Astrocyte (in vitro differentiated cells and primary cell): ENCODE measurements at regions not wholly inside any gene's neighbourhood (a gene's known extent, or its start where the extent isn't known, plus 50 kb on each side); places are given as distances from the start of the nearest gene placed in this dataset.
A peak's percentile ranks its signal among the peaks of the same experiment; 100 is the strongest.

Source experiments
- DNase-seq: peaks from one replicate; pipeline ENCODE4 v3.0.0-alpha.2; 2010; ENCODE audit warnings: low read depth
- FAIRE-seq: peaks from 2 replicates; lab custom pipeline; 2011; peaks lifted over from hg19 to GRCh38; lab: Jason Lieb, UNC
- H2AFZ ChIP-seq: 2 replicates; pipeline ENCODE4 v1.6.0; 2012; ENCODE audit warnings: low read depth, low read length, inconsistent platforms
- H3K27ac ChIP-seq: 2 replicates; pipeline ENCODE4 v1.5.1; 2011; ENCODE audit warnings: low read depth, low read length, inconsistent platforms
- H3K27me3 ChIP-seq: 2 replicates; pipeline ENCODE4 v1.6.0; 2011; ENCODE audit warnings: low read length, inconsistent platforms; ENCODE audit not compliant: insufficient read depth
- H3K36me3 ChIP-seq: 2 replicates; pipeline ENCODE4 v1.5.1; 2011; ENCODE audit warnings: low read length, inconsistent platforms; ENCODE audit not compliant: insufficient read depth
- H3K4me1 ChIP-seq: 2 replicates; pipeline ENCODE4 v1.5.1; 2011; ENCODE audit warnings: low read length, inconsistent platforms; ENCODE audit not compliant: insufficient read depth
- H3K4me2 ChIP-seq: 2 replicates; pipeline ENCODE4 v1.6.0; 2012; ENCODE audit warnings: low read length, inconsistent platforms
- H3K4me3 ChIP-seq: 2 replicates; pipeline ENCODE4 v1.5.1; 2011; ENCODE audit warnings: low read depth, mild to moderate bottlenecking, low read length, inconsistent platforms; ENCODE audit not compliant: insufficient read depth
- H3K79me2 ChIP-seq: 2 replicates; pipeline ENCODE4 v1.6.0; 2012; ENCODE audit warnings: mild to moderate bottlenecking, low read length, inconsistent platforms; ENCODE audit not compliant: insufficient read depth
- H3K9ac ChIP-seq: 2 replicates; pipeline ENCODE4 v1.6.0; 2012; ENCODE audit warnings: mild to moderate bottlenecking, low read length, inconsistent platforms
- H3K9me3 ChIP-seq: 2 replicates; pipeline ENCODE4 v1.5.1; 2012; ENCODE audit warnings: low read depth, mild to moderate bottlenecking, low read length, inconsistent platforms; ENCODE audit not compliant: insufficient read depth
- H4K20me1 ChIP-seq: 2 replicates; pipeline ENCODE4 v1.6.0; 2012; ENCODE audit warnings: low read length, inconsistent platforms; ENCODE audit not compliant: insufficient read depth
- H3K27ac Mint-ChIP-seq: one replicate; pipeline ENCODE4 v1.8.0; 2021; ENCODE audit warnings: mild to moderate bottlenecking, mixed read lengths; ENCODE audit not compliant: unreplicated experiment
- H3K27me3 Mint-ChIP-seq: one replicate; pipeline ENCODE4 v1.8.0; 2021; ENCODE audit warnings: low read depth, mixed read lengths; ENCODE audit not compliant: unreplicated experiment
- H3K36me3 Mint-ChIP-seq: one replicate; pipeline ENCODE4 v1.8.0; 2021; ENCODE audit warnings: low read depth, mixed read lengths; ENCODE audit not compliant: unreplicated experiment
- H3K4me1 Mint-ChIP-seq: one replicate; pipeline ENCODE4 v1.8.0; 2021; ENCODE audit warnings: low read depth, mixed read lengths; ENCODE audit not compliant: unreplicated experiment
- H3K4me3 Mint-ChIP-seq: one replicate; pipeline ENCODE4 v1.8.0; 2021; ENCODE audit warnings: mild to moderate bottlenecking, moderate library complexity, mixed read lengths; ENCODE audit not compliant: unreplicated experiment
- H3K9me3 Mint-ChIP-seq: one replicate; pipeline ENCODE4 v1.8.0; 2021; ENCODE audit warnings: mild to moderate bottlenecking, mixed read lengths; ENCODE audit not compliant: unreplicated experiment
- CTCF ChIP-seq: IDR thresholded peaks from 2 replicates; pipeline ENCODE4 v1.5.1; 2011; ENCODE audit warnings: low read depth, mild to moderate bottlenecking, inconsistent platforms, low read length, moderate library complexity; ENCODE audit not compliant: insufficient read depth
- EZH2 ChIP-seq: IDR thresholded peaks from 2 replicates; pipeline ENCODE4 v1.6.1; 2012; ENCODE audit warnings: mild to moderate bottlenecking, low read length, inconsistent platforms; ENCODE audit not compliant: insufficient read depth

GRCh38 chr2:234191819-234192407 is 141.4 kb downstream of the SPP2 start:
- Histone ChIP-seq H3K27me3 (no peaks in the 10 kb centered on the region), H2AFZ (peak overlapping the region; percentile 5), H3K9me3 (no peaks in the 10 kb centered on the region), H3K4me3 (no peak overlapping the region), H3K27ac (no peak overlapping the region), H3K4me1 (no peaks in the 10 kb centered on the region), H3K36me3 (no peaks in the 10 kb centered on the region), H3K79me2 (no peaks in the 10 kb centered on the region), H4K20me1 (no peaks in the 10 kb centered on the region), H3K4me2 (no peak overlapping the region), H3K9ac (no peak overlapping the region)
- no peaks in the 10 kb centered on the region for H3K9me3 Mint-ChIP-seq
- H3K36me3 Mint-ChIP-seq: no peaks in the 10 kb centered on the region
- no peak overlapping the region for H3K27ac Mint-ChIP-seq
- no peak for FAIRE-seq
- peaks cover 2% of the 10 kb centered on the region for H3K27me3 Mint-ChIP-seq
- no peaks in the 10 kb centered on the region for H3K4me1 Mint-ChIP-seq
- TF ChIP-seq CTCF (no peak), EZH2 (no peak)
- DNase-seq: peak; percentile 27
- no peak overlapping the region for H3K4me3 Mint-ChIP-seq

GRCh38 chr2:234189786-234190300 is 139.3 kb downstream of the SPP2 start:
- no peaks in the 10 kb centered on the region for H3K36me3 Mint-ChIP-seq
- Histone ChIP-seq H3K4me2 (no peak overlapping the region), H3K4me1 (no peaks in the 10 kb centered on the region), H3K9ac (no peak overlapping the region), H3K4me3 (no peak overlapping the region), H3K27me3 (no peaks in the 10 kb centered on the region), H3K36me3 (no peaks in the 10 kb centered on the region), H2AFZ (no peak overlapping the region), H3K79me2 (no peaks in the 10 kb centered on the region), H3K27ac (no peak overlapping the region), H3K9me3 (no peaks in the 10 kb centered on the region), H4K20me1 (no peaks in the 10 kb centered on the region)
- H3K9me3 Mint-ChIP-seq: peaks cover 1% of the 10 kb centered on the region
- FAIRE-seq (no peak), DNase-seq (no peak)
- no peaks in the 10 kb centered on the region for H3K4me1 Mint-ChIP-seq
- no peak overlapping the region for H3K27ac Mint-ChIP-seq
- no peak overlapping the region for H3K4me3 Mint-ChIP-seq
- peaks cover 2% of the 10 kb centered on the region for H3K27me3 Mint-ChIP-seq
- TF ChIP-seq CTCF: no peak
- no peak for TF ChIP-seq EZH2

GRCh38 chr2:234189230-234189629 is 138.7 kb downstream of the SPP2 start:
- H3K27me3 ChIP-seq: no peaks in the 10 kb centered on the region
- H3K9ac ChIP-seq: no peak overlapping the region
- no peak overlapping the region for H3K4me3 Mint-ChIP-seq
- no peaks in the 10 kb centered on the region for H3K4me1 Mint-ChIP-seq
- no peaks in the 10 kb centered on the region for H3K79me2 ChIP-seq
- TF ChIP-seq CTCF (no peak), EZH2 (no peak)
- no peaks in the 10 kb centered on the region for H3K4me1 ChIP-seq
- FAIRE-seq (no peak), DNase-seq (no peak)
- no peak overlapping the region for H2AFZ ChIP-seq
- H4K20me1 ChIP-seq: no peaks in the 10 kb centered on the region
- peaks cover 2% of the 10 kb centered on the region for H3K27me3 Mint-ChIP-seq
- no peak overlapping the region for H3K4me2 ChIP-seq
- H3K9me3 Mint-ChIP-seq: peaks cover 1% of the 10 kb centered on the region
- no peak overlapping the region for H3K27ac Mint-ChIP-seq
- H3K36me3 ChIP-seq: no peaks in the 10 kb centered on the region
- H3K9me3 ChIP-seq: no peaks in the 10 kb centered on the region
- no peaks in the 10 kb centered on the region for H3K36me3 Mint-ChIP-seq
- H3K27ac ChIP-seq: no peak overlapping the region
- no peak overlapping the region for H3K4me3 ChIP-seq
